GM23248 (cell line): ENCODE measurements at regions not wholly inside any gene's neighbourhood (a gene's known extent, or its start where the extent isn't known, plus 50 kb on each side); places are given as distances from the start of the nearest gene placed in this dataset.

Source experiments
- DNase-seq: peaks from one replicate; pipeline ENCODE4 v3.0.0-alpha.2; 2015
- H2AFZ ChIP-seq: fragments of 200-600 bp; sonication (generic); 2 replicates; pipeline ENCODE4 v1.6.1; 2016; ENCODE audit warnings: antibody characterized with exemption
- H3F3A ChIP-seq: fragments of 200-600 bp; sonication (generic); 2 replicates; pipeline ENCODE4 v1.6.1; 2016; ENCODE audit warnings: mild to moderate bottlenecking, antibody characterized with exemption, mixed run types; ENCODE audit not compliant: insufficient read depth
- H3K27ac ChIP-seq: fragments of 200-600 bp; sonication (generic); 2 replicates; pipeline ENCODE4 v1.5.1; 2016; ENCODE audit warnings: mild to moderate bottlenecking
- H3K27me3 ChIP-seq: fragments of 200-600 bp; sonication (generic); replicated peaks from 2 replicates; pipeline ENCODE4 v1.6.1; 2016; ENCODE audit warnings: mild to moderate bottlenecking; ENCODE audit not compliant: insufficient read depth
- H3K36me3 ChIP-seq: fragments of 200-600 bp; sonication (generic); 2 replicates; pipeline ENCODE4 v1.6.1; 2016; ENCODE audit warnings: low read depth, mild to moderate bottlenecking
- H3K4me1 ChIP-seq: fragments of 200-600 bp; sonication (generic); 2 replicates; pipeline ENCODE4 v1.6.1; 2016; ENCODE audit warnings: mild to moderate bottlenecking; ENCODE audit not compliant: insufficient read depth
- H3K4me2 ChIP-seq: fragments of 200-600 bp; sonication (generic); one replicate; pipeline ENCODE4 v1.6.1; 2016; ENCODE audit warnings: mild to moderate bottlenecking; ENCODE audit not compliant: unreplicated experiment
- H3K4me3 ChIP-seq: fragments of 200-600 bp; sonication (generic); 2 replicates; pipeline ENCODE4 v1.5.1; 2016; ENCODE audit warnings: mild to moderate bottlenecking
- H3K79me2 ChIP-seq: fragments of 200-600 bp; sonication (generic); 2 replicates; pipeline ENCODE4 v1.6.1; 2016; ENCODE audit warnings: mild to moderate bottlenecking; ENCODE audit not compliant: insufficient read depth
- H3K9ac ChIP-seq: fragments of 200-600 bp; sonication (generic); 2 replicates; pipeline ENCODE4 v1.6.1; 2016; ENCODE audit warnings: mild to moderate bottlenecking
- H3K9me2 ChIP-seq: fragments of 200-600 bp; sonication (generic); 2 replicates; pipeline ENCODE4 v1.6.1; 2016; ENCODE audit warnings: mixed run types, mild to moderate bottlenecking, moderate library complexity; ENCODE audit not compliant: insufficient read depth
- H3K9me3 ChIP-seq: fragments of 200-600 bp; sonication (generic); one replicate; pipeline ENCODE4 v1.6.1; 2017; ENCODE audit warnings: low read depth
- H4K20me1 ChIP-seq: fragments of 200-600 bp; sonication (generic); 2 replicates; pipeline ENCODE4 v1.6.0; 2016; ENCODE audit not compliant: insufficient read depth
- EZH2 ChIP-seq: fragments of 200-600 bp; sonication (generic); IDR thresholded peaks from 2 replicates; pipeline ENCODE4 v1.6.1; 2018; ENCODE audit warnings: antibody characterized with exemption, mild to moderate bottlenecking; ENCODE audit not compliant: insufficient read depth, poor library complexity, severe bottlenecking
- EZH2phosphoT487 ChIP-seq: fragments of 200-600 bp; sonication (generic); IDR thresholded peaks from 2 replicates; pipeline ENCODE4 v1.6.1; 2018; ENCODE audit warnings: antibody characterized with exemption, moderate library complexity, mild to moderate bottlenecking, low read depth; ENCODE audit not compliant: insufficient read depth
- WGBS, 2 experiments: methylation state at CpG; one replicate each; pipeline ENCODE4 v1.1.6; 2015 to 2017; ENCODE audit warnings: low lambda C conversion rate in 2 of 2, low coverage in 1 of 2; ENCODE audit errors: missing lambda C conversion rate in 2 of 2; 5-methylcytosine and 5-hydroxymethylcytosine counted together
- in situ Hi-C: fragments of 300-500 bp; cut with MboI; formaldehyde crosslinking; loops from 2 replicates; pipeline ENCODE4 v1.15.0; 2020

GRCh38 chr11:110032957-110033570 is 60.1 kb upstream of the ZC3H12C start:
- H3K9me2 ChIP-seq = no peaks in the 10 kb centered on the region; the same call in 1 of the 2 replicates
- H4K20me1 ChIP-seq = no peaks in the 10 kb centered on the region
- H3K4me1 ChIP-seq = no peaks in the 10 kb centered on the region
- WGBS, 2 experiments = 77% methylated on average over 1 of the region's 1 CpG
- H2AFZ ChIP-seq = no peak overlapping the region
- no peaks in the 10 kb centered on the region for H3K27me3 ChIP-seq
- TF ChIP-seq EZH2 (no peak), EZH2phosphoT487 (no peak)
- in situ Hi-C loops = no loop called here
- no peak overlapping the region for H3K27ac ChIP-seq
- H3K9ac ChIP-seq = no peak overlapping the region
- H3K79me2 ChIP-seq = no peaks in the 10 kb centered on the region
- no peaks in the 10 kb centered on the region for H3K36me3 ChIP-seq
- no peak for DNase-seq
- H3F3A ChIP-seq = no peaks in the 10 kb centered on the region
- H3K9me3 ChIP-seq = no peaks in the 10 kb centered on the region
- no peak overlapping the region for H3K4me3 ChIP-seq
- no peak overlapping the region for H3K4me2 ChIP-seq

- Histone ChIP-seq H4K20me1 (no peaks in the 10 kb centered on the region), H3K4me1 (no peaks in the 10 kb centered on the region), H3K9me3 (no peaks in the 10 kb centered on the region), H3K4me2 (no peak overlapping the region), H3K79me2 (no peaks in the 10 kb centered on the region), H3K27me3 (no peaks in the 10 kb centered on the region), H3K9me2 (no peaks in the 10 kb centered on the region; the same call in 1 of the 2 replicates), H3K9ac (no peak overlapping the region), H3K36me3 (no peaks in the 10 kb centered on the region), H3K4me3 (no peak overlapping the region), H2AFZ (no peak overlapping the region), H3K27ac (no peak overlapping the region), H3F3A (no peaks in the 10 kb centered on the region)
- in situ Hi-C loops = no loop called here
- DNase-seq = no peak
- WGBS, 2 experiments = 46 to 58% methylated on average over 4 of the region's 4 CpGs
- no peak for TF ChIP-seq EZH2
Measured at GRCh38 chr11:110034806-110035205, 58.4 kb upstream of the ZC3H12C start.

GRCh38 chr11:110035357-110035756 is 57.8 kb upstream of the ZC3H12C start:
- Histone ChIP-seq H3K27ac (no peak overlapping the region), H3K27me3 (no peaks in the 10 kb centered on the region), H3K9me3 (no peaks in the 10 kb centered on the region), H3K36me3 (no peaks in the 10 kb centered on the region), H2AFZ (no peak overlapping the region), H3K4me3 (no peak overlapping the region), H3K4me2 (no peak overlapping the region), H3F3A (no peaks in the 10 kb centered on the region), H3K9me2 (no peaks in the 10 kb centered on the region; the same call in 1 of the 2 replicates), H4K20me1 (no peaks in the 10 kb centered on the region), H3K79me2 (no peaks in the 10 kb centered on the region), H3K9ac (no peak overlapping the region), H3K4me1 (no peaks in the 10 kb centered on the region)
- in situ Hi-C loops = no loop called here
- DNase-seq = no peak
- 71 to 77% methylated on average over 2 of the region's 2 CpGs for WGBS, 2 experiments
- TF ChIP-seq EZH2phosphoT487 (no peak), EZH2 (no peak)

- Histone ChIP-seq H3K27ac (no peak overlapping the region), H2AFZ (no peak overlapping the region), H3K9me2 (no peaks in the 10 kb centered on the region; the same call in 1 of the 2 replicates), H3K4me2 (no peak overlapping the region), H3K4me3 (no peak overlapping the region), H3K9ac (no peak overlapping the region), H4K20me1 (no peaks in the 10 kb centered on the region), H3K36me3 (no peaks in the 10 kb centered on the region), H3F3A (no peaks in the 10 kb centered on the region), H3K4me1 (no peaks in the 10 kb centered on the region), H3K27me3 (no peaks in the 10 kb centered on the region), H3K79me2 (no peaks in the 10 kb centered on the region), H3K9me3 (no peaks in the 10 kb centered on the region)
- in situ Hi-C loops = no loop called here
- TF ChIP-seq EZH2 = no peak
- no peak for TF ChIP-seq EZH2phosphoT487
- DNase-seq = no peak
- 40 to 47% methylated on average over 3 of the region's 3 CpGs for WGBS, 2 experiments
Measured at GRCh38 chr11:110038201-110038600, 55.0 kb upstream of the ZC3H12C start.
